Fibroblast of lung (primary cell): ENCODE measurements at regions not wholly inside any gene's neighbourhood (a gene's known extent, or its start where the extent isn't known, plus 50 kb on each side); places are given as distances from the start of the nearest gene placed in this dataset.

Source experiments
- DNase-seq, 2 donors: peaks; one replicate each; pipeline versions ENCODE4 v3.0.0 to v3.0.0-alpha.2; 2010; ENCODE audit warnings: low read depth in 2 of 2
- H2AFZ ChIP-seq: 2 replicates; pipeline ENCODE4 v1.5.1; 2012; ENCODE audit warnings: low read length, control low read depth, inconsistent platforms
- H3K27ac ChIP-seq: 2 replicates; pipeline ENCODE4 v1.5.1; 2011; ENCODE audit warnings: low read length, control low read depth; ENCODE audit not compliant: insufficient read depth
- H3K27me3 ChIP-seq: 2 replicates; pipeline ENCODE4 v1.5.1; 2011; ENCODE audit warnings: mild to moderate bottlenecking, low read length; ENCODE audit not compliant: control insufficient read depth, insufficient read depth
- H3K36me3 ChIP-seq: 2 replicates; pipeline ENCODE4 v1.5.1; 2011; ENCODE audit warnings: low read length; ENCODE audit not compliant: control insufficient read depth, insufficient read depth
- H3K4me1 ChIP-seq: 2 replicates; pipeline ENCODE4 v1.5.1; 2011; ENCODE audit warnings: low read length; ENCODE audit not compliant: control insufficient read depth, insufficient read depth; ENCODE audit errors: extremely low read depth
- H3K4me2 ChIP-seq: 2 replicates; pipeline ENCODE4 v1.5.1; 2011; ENCODE audit warnings: low read length, control low read depth; ENCODE audit not compliant: insufficient read depth; ENCODE audit errors: extremely low read depth
- H3K4me3 ChIP-seq, 4 experiments: fragments of 200-600 bp in 1 of 4; sonication (generic) in 1 of 4; replicated peaks in 1 of 4; 2 replicates each; pipeline ENCODE4 v1.5.1; 2011 to 2016; ENCODE audit warnings: low read length in 4 of 4, low read depth in 3 of 4, mild to moderate bottlenecking in 3 of 4, control low read depth in 2 of 4, inconsistent platforms in 1 of 4, mixed read lengths in 1 of 4; ENCODE audit not compliant: insufficient read depth in 1 of 4; ENCODE audit errors: control extremely low read depth in 1 of 4
- H3K79me2 ChIP-seq: 2 replicates; pipeline ENCODE4 v1.5.1; 2012; ENCODE audit warnings: mild to moderate bottlenecking, low read length, inconsistent platforms; ENCODE audit not compliant: control insufficient read depth, insufficient read depth
- H3K9ac ChIP-seq: 2 replicates; pipeline ENCODE4 v1.5.1; 2011; ENCODE audit warnings: mild to moderate bottlenecking, low read length, control low read depth; ENCODE audit not compliant: insufficient read depth
- H3K9me3 ChIP-seq: 2 replicates; pipeline ENCODE4 v1.5.1; 2012; ENCODE audit warnings: low read depth, low read length; ENCODE audit not compliant: control insufficient read depth, insufficient read depth
- H4K20me1 ChIP-seq: 2 replicates; pipeline ENCODE4 v1.5.1; 2011; ENCODE audit warnings: low read length; ENCODE audit not compliant: control insufficient read depth, insufficient read depth; ENCODE audit errors: extremely low read depth
- EZH2 ChIP-seq: IDR thresholded peaks from 2 replicates; pipeline ENCODE4 v1.5.1; 2012; ENCODE audit warnings: low read length, control low read depth, mild to moderate bottlenecking; ENCODE audit errors: missing control alignments
- TF ChIP-seq, protein P1 (sequence below), 2 donors: IDR thresholded peaks in 1 of 2; conservative IDR thresholded peaks in 1 of 2; 1 replicate in 1 of 2; 2 replicates in 1 of 2; pipeline ENCODE4 v1.5.1; 2011 to 2012; ENCODE audit warnings: low read length in 2 of 2, control low read depth in 1 of 2, inconsistent platforms in 1 of 2, low read depth in 1 of 2, mild to moderate bottlenecking in 1 of 2

DNA sequence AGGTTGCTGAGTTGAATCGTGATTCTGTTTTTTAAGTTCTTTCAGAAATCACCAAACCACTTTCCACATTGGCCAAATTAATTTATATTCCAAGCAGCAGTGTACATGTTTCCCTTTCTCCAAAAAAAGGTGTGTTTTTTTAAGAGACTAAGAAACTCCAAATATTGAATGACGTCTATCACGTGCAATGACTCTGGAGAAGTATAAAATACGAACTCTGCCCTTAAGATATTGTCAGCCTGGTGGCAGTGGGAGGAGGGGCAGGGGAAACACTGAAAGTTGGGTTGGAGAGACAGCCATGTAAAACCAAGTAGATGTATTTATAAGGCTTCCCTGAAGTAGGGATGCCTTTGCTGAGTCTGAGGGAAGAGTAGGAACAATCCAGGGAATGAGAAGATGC is 50.1 kb upstream of the DHRS4 start:
- TF ChIP-seq, protein P1, sequence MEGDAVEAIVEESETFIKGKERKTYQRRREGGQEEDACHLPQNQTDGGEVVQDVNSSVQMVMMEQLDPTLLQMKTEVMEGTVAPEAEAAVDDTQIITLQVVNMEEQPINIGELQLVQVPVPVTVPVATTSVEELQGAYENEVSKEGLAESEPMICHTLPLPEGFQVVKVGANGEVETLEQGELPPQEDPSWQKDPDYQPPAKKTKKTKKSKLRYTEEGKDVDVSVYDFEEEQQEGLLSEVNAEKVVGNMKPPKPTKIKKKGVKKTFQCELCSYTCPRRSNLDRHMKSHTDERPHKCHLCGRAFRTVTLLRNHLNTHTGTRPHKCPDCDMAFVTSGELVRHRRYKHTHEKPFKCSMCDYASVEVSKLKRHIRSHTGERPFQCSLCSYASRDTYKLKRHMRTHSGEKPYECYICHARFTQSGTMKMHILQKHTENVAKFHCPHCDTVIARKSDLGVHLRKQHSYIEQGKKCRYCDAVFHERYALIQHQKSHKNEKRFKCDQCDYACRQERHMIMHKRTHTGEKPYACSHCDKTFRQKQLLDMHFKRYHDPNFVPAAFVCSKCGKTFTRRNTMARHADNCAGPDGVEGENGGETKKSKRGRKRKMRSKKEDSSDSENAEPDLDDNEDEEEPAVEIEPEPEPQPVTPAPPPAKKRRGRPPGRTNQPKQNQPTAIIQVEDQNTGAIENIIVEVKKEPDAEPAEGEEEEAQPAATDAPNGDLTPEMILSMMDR (conservative IDR thresholded peaks at IDR 0.05 in 1 of 2, IDR thresholded peaks at IDR 0.05 in 1 of 2; ENCODE audit: low read depth in 1 of 2, low read length in 2 of 2) = no peak
- no peak for TF ChIP-seq EZH2
- no peaks in the 10 kb centered on the region for H3K79me2 ChIP-seq
- no peaks in the 10 kb centered on the region for H4K20me1 ChIP-seq
- no peak overlapping the region for H3K4me3 ChIP-seq
- H3K9me3 ChIP-seq = no peaks in the 10 kb centered on the region
- no peaks in the 10 kb centered on the region for H3K36me3 ChIP-seq
- no peak for DNase-seq
- H3K9ac ChIP-seq = no peak overlapping the region
- H3K4me1 ChIP-seq = no peaks in the 10 kb centered on the region
- no peak overlapping the region for H3K4me2 ChIP-seq
- no peaks in the 10 kb centered on the region for H3K27me3 ChIP-seq
- H2AFZ ChIP-seq = no peak overlapping the region
- no peak overlapping the region for H3K27ac ChIP-seq
